ENCODE measurements at regions not wholly inside any gene's neighbourhood (a gene's known extent, or its start where the extent isn't known, plus 50 kb on each side); places are given as distances from the start of the nearest gene placed in this dataset.

DNA sequence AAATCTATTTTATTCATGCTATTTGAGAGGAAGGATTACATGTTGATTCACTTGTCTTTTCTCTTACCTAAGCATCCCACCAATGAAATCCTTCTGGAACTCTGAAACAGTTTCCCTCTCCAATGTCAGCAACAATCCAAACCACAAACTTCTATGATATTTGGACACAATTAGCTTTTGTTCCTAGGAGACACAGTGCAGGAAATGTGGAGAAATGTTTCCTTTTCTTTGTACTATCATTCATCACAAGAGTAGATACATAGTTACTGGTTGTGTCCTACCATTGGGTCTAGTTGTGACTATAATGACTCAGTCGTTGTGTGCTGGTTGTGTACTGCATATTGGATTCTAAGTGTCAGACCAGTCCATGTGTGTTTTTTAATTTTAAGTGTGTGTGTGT lies 156.8 kb upstream of the MAGI2 start:
- TF ChIP-seq, protein P1, sequence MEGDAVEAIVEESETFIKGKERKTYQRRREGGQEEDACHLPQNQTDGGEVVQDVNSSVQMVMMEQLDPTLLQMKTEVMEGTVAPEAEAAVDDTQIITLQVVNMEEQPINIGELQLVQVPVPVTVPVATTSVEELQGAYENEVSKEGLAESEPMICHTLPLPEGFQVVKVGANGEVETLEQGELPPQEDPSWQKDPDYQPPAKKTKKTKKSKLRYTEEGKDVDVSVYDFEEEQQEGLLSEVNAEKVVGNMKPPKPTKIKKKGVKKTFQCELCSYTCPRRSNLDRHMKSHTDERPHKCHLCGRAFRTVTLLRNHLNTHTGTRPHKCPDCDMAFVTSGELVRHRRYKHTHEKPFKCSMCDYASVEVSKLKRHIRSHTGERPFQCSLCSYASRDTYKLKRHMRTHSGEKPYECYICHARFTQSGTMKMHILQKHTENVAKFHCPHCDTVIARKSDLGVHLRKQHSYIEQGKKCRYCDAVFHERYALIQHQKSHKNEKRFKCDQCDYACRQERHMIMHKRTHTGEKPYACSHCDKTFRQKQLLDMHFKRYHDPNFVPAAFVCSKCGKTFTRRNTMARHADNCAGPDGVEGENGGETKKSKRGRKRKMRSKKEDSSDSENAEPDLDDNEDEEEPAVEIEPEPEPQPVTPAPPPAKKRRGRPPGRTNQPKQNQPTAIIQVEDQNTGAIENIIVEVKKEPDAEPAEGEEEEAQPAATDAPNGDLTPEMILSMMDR (IDR thresholded peaks at IDR 0.05), result no peak
- TF ChIP-seq EZH2 (IDR thresholded peaks at IDR 0.05) (no peak), EZH2phosphoT487 (IDR thresholded peaks at IDR 0.05) (no peak)

All from neural progenitor cell (in vitro differentiated cells).